ENCODE measurements at regions not wholly inside any gene's neighbourhood (a gene's known extent, or its start where the extent isn't known, plus 50 kb on each side); places are given as distances from the start of the nearest gene placed in this dataset.

- no peak for TF ChIP-seq CTCF (IDR thresholded peaks at IDR 0.05; ENCODE audit: low read length)
- TF ChIP-seq EZH2 (IDR thresholded peaks at IDR 0.05; ENCODE audit: borderline replicate concordance, low read length), result no peak
These were observed 88.5 kb upstream of the RBMS1 start for GRCh38 chr2:160582081-160582480.
